Tibial nerve (tissue), 4 donors: ENCODE measurements at regions not wholly inside any gene's neighbourhood (a gene's known extent, or its start where the extent isn't known, plus 50 kb on each side); places are given as distances from the start of the nearest gene placed in this dataset.
"Not testable (repeated sequence)": the region's sequence is repeated elsewhere in the genome, so short reads cannot be mapped to it uniquely, and the experiment has no call there.

Source experiments
- DNase-seq, 2 donors: peaks; one replicate each; pipeline ENCODE4 v3.0.0-alpha.2; 2019; ENCODE audit warnings: low spot score in 2 of 2
- H3K27ac ChIP-seq, 4 donors: fragments of 200-600 bp; sonication (generic) in 3 of 4; one replicate each; pipeline ENCODE4 v1.5.1; 2017 to 2019; ENCODE audit warnings: mild to moderate bottlenecking in 1 of 4
- H3K27me3 ChIP-seq, 2 donors: fragments of 200-600 bp; sonication (generic) in 1 of 2; one replicate each; pipeline versions ENCODE4 v1.5.1 to v1.6.0; 2017 to 2019
- H3K36me3 ChIP-seq, 3 donors: fragments of 200-600 bp; sonication (generic); one replicate each; pipeline ENCODE4 v1.5.1; 2018 to 2019
- H3K4me1 ChIP-seq, 4 donors: fragments of 200-600 bp; sonication (generic) in 3 of 4; one replicate each; pipeline ENCODE4 v1.5.1; 2017 to 2019
- H3K4me3 ChIP-seq, 4 donors: fragments of 200-600 bp; sonication (generic) in 3 of 4; one replicate each; pipeline ENCODE4 v1.5.1; 2017 to 2019; ENCODE audit warnings: mild to moderate bottlenecking in 1 of 4, moderate library complexity in 1 of 4
- H3K9me3 ChIP-seq, 4 donors: fragments of 200-600 bp; sonication (generic) in 3 of 4; one replicate each; pipeline ENCODE4 v1.5.1; 2017 to 2019
- EP300 ChIP-seq, 2 donors: sonication (generic); formaldehyde crosslinking; IDR thresholded peaks; one replicate each; pipeline ENCODE4 v1.6.1; 2017; ENCODE audit warnings: antibody characterized with exemption in 2 of 2, mild to moderate bottlenecking in 1 of 2
- POLR2A ChIP-seq, 2 donors: fragments of 450-650 bp; IDR thresholded peaks; one replicate each; pipeline ENCODE4 v1.6.1; 2017; ENCODE audit warnings: antibody characterized with exemption in 2 of 2, mild to moderate bottlenecking in 2 of 2, moderate library complexity in 2 of 2
- WGBS, 2 donors: methylation state at CpG; one replicate each; pipeline ENCODE4 v1.1.5; 2018; 5-methylcytosine and 5-hydroxymethylcytosine counted together
- TF ChIP-seq, protein P1 (sequence below), 5 experiments: fragments of 200-600 bp in 3 of 5; fragments of 450-650 bp in 2 of 5; sonication (generic) in 3 of 5; IDR thresholded peaks; one replicate each; pipeline ENCODE4 v1.5.1; 2016 to 2019; ENCODE audit warnings: antibody characterized with exemption in 5 of 5, mild to moderate bottlenecking in 3 of 5, moderate library complexity in 2 of 5

DNA sequence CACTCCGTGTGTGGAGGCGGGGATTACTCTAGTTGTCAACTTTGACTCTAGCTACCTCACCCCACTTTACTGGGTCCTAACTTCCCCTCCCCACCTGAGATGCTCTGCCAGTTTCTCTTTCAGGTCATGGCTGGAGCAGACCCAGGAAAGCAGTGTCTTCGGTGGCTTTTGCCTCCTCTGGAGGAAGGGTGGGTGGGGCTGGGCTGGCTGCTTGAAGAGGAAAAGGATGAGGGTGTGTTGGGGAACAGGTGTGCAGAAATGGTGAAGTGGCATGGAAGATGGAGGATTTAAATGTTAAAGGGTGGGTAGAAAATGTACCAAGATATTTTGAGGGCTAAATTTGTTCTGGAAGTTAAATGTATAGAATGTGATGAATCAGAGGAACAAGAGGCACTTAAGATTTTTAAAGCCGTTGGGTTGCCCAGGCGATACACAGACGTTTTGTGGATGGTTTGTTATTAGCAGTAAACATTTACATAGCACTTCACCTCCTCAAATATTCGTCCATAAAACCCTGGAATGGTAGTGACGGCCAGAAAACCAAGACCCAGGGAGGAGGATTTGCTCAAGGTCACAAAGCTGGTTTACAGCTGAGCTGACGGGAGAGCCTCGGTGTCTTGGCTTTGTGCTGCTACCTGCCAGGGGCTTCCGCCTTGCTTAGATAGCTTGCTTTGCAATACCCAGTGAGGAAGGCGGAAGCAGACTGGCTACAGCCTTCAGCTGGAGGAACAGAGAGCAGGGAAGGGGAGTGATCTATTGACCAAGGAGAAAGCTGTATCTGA lies 72.2 kb upstream of the PRMT8 start:
- TF ChIP-seq, protein P1, sequence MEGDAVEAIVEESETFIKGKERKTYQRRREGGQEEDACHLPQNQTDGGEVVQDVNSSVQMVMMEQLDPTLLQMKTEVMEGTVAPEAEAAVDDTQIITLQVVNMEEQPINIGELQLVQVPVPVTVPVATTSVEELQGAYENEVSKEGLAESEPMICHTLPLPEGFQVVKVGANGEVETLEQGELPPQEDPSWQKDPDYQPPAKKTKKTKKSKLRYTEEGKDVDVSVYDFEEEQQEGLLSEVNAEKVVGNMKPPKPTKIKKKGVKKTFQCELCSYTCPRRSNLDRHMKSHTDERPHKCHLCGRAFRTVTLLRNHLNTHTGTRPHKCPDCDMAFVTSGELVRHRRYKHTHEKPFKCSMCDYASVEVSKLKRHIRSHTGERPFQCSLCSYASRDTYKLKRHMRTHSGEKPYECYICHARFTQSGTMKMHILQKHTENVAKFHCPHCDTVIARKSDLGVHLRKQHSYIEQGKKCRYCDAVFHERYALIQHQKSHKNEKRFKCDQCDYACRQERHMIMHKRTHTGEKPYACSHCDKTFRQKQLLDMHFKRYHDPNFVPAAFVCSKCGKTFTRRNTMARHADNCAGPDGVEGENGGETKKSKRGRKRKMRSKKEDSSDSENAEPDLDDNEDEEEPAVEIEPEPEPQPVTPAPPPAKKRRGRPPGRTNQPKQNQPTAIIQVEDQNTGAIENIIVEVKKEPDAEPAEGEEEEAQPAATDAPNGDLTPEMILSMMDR (IDR thresholded peaks at IDR 0.05) = no peak
- TF ChIP-seq POLR2A (IDR thresholded peaks at IDR 0.05) (no peak), EP300 (IDR thresholded peaks at IDR 0.05) (no peak)
- peaks cover 0 to 19% (median 0%) of the 10 kb centered on the region in 4 donors for H3K9me3 ChIP-seq
- H3K27ac ChIP-seq = no peak overlapping the region
- DNase-seq = no peak
- H3K4me3 ChIP-seq = no peak overlapping the region
- H3K4me1 ChIP-seq = no peaks in the 10 kb centered on the region
- no peaks in the 10 kb centered on the region for H3K36me3 ChIP-seq
- WGBS, 2 donors = 75 to 84% methylated on average over 12 of the region's 12 CpGs
- no peaks in the 10 kb centered on the region for H3K27me3 ChIP-seq

DNA sequence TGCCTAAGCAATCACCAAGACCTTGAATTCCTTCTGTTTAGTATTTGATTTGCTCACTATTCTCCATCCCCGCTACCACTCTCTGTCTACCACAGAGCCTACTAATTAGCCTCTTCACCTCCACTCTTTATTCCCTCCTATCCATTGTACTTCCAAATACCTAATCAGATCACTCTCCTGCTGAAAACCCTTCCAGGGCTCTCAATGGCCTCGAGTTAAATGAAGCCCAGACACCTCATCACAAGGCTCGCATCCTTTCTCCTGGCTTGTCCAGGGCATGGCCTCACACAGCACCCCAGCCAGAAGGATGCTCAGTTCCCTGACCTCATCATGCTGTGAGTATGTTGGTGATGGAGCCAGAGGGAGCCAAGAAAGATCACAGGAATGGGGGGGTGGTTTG lies 71.4 kb upstream of the PRMT8 start:
- Histone ChIP-seq H3K36me3 (no peaks in the 10 kb centered on the region), H3K4me1 (no peaks in the 10 kb centered on the region), H3K27ac (no peak overlapping the region), H3K9me3 (peaks cover 0 to 13% (median 0%) of the 10 kb centered on the region in 4 donors), H3K4me3 (no peak overlapping the region), H3K27me3 (no peaks in the 10 kb centered on the region)
- 61 to 66% methylated on average over 3 of the region's 3 CpGs for WGBS, 2 donors
- no peak for DNase-seq
- TF ChIP-seq POLR2A (IDR thresholded peaks at IDR 0.05) (no peak), EP300 (IDR thresholded peaks at IDR 0.05) (no peak)
- TF ChIP-seq, protein P1 (IDR thresholded peaks at IDR 0.05) = no peak

- no peak for DNase-seq
- Histone ChIP-seq H3K4me1 (no peaks in the 10 kb centered on the region), H3K4me3 (no peak overlapping the region), H3K9me3 (peaks cover 0 to 5% (median 0%) of the 10 kb centered on the region in 4 donors), H3K27ac (no peak overlapping the region), H3K27me3 (no peaks in the 10 kb centered on the region), H3K36me3 (no peaks in the 10 kb centered on the region)
- WGBS, 2 donors = 42 to 61% methylated on average over 6 of the region's 6 CpGs
- TF ChIP-seq, protein P1 (IDR thresholded peaks at IDR 0.05) = no peak
- TF ChIP-seq EP300 (IDR thresholded peaks at IDR 0.05) (no peak), POLR2A (IDR thresholded peaks at IDR 0.05) (no peak)
These were observed 70.3 kb upstream of the PRMT8 start for GRCh38 chr12:3420693-3421092.

- peaks cover 0 to 5% (median 0%) of the 10 kb centered on the region in 4 donors for H3K9me3 ChIP-seq
- no peaks in the 10 kb centered on the region for H3K4me1 ChIP-seq
- H3K4me3 ChIP-seq = no peak overlapping the region
- no peak for DNase-seq
- 50 to 52% methylated on average over 12 to 13 of the region's 13 CpGs for WGBS, 2 donors
- no peaks in the 10 kb centered on the region for H3K27me3 ChIP-seq
- TF ChIP-seq, protein P1 (IDR thresholded peaks at IDR 0.05) = no peak
- no peak for TF ChIP-seq POLR2A (IDR thresholded peaks at IDR 0.05)
- no peak for TF ChIP-seq EP300 (IDR thresholded peaks at IDR 0.05)
- H3K27ac ChIP-seq = no peak overlapping the region
- no peaks in the 10 kb centered on the region for H3K36me3 ChIP-seq
These were observed 69.6 kb upstream of the PRMT8 start for GRCh38 chr12:3421191-3421978.

DNA sequence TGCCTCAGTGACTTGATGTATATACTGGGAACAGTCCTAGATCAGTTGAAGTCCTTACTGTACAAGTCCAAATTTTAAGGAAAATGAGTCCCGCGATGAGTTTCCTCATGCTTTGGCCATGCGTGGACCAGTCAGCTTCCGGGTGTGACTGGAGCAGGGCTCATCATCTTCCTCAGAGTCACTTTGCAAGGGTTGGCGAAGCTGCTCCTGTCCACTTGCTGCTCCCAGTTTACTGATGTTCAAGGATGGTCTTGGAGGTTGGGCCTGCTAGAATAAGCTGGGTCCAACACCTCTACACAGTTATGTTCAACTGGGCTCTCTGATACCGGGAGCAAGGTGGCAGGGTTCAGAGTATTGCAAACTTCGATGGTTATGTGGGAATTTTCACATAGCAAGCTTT lies 66.2 kb upstream of the PRMT8 start:
- DNase-seq, H3K9me3 ChIP-seq, H3K27me3 ChIP-seq, H3K4me3 ChIP-seq, H3K27ac ChIP-seq, H3K4me1 ChIP-seq, H3K36me3 ChIP-seq: not testable (repeated sequence)
- 79 to 80% methylated on average over 7 of the region's 7 CpGs for WGBS, 2 donors
